Muscle of back (tissue), 3 donors: ENCODE measurements at regions not wholly inside any gene's neighbourhood (a gene's known extent, or its start where the extent isn't known, plus 50 kb on each side); places are given as distances from the start of the nearest gene placed in this dataset.
A peak's percentile ranks its signal among the peaks of the same experiment; 100 is the strongest.
"Not testable (repeated sequence)": the region's sequence is repeated elsewhere in the genome, so short reads cannot be mapped to it uniquely, and the experiment has no call there.

Source experiments
- DNase-seq, 3 donors: peaks; one replicate each; pipeline versions ENCODE4 v3.0.0 to v3.0.0-alpha.2; 2013

DNA sequence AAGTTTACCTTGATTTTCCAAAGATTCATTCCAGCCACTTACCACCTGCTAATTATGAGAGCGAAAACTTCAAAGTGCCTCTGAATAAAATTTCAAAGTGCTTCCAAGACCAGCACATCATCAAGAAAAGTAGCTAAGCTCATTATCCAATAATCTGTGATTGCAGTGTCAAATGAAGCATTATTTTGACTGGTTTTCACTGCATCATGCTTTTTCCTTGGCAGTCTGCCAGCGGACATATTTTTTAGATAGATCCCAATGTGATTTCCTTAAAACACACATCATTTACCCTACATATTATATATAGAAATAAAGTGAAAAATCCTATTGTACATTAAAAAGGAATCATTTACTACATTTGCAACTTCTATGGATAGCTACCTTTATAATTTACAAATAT, 508.6 kb upstream of the FAM174A start:
- peak in 2 of 3 donors; percentile 1 for DNase-seq

DNA sequence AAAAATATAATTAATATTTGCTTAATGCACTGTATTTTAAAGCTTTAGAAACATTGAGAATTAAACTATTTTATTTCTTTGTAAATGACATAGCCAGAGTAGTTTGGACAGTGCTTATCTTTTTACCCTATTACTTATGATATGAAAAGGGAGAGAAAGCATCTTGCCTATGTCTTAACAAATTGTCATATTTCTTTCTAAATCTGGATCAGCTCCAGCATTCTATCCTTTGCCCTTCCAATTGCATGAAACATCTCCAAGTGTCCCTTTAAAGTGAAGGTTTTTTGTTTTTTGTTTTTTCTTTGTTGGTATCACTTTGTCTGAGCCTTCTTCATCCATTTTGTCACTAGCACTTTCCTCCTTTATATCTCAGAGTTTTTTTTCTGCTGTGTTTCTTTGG, 511.6 kb upstream of the FAM174A start:
- no peak for DNase-seq

DNA sequence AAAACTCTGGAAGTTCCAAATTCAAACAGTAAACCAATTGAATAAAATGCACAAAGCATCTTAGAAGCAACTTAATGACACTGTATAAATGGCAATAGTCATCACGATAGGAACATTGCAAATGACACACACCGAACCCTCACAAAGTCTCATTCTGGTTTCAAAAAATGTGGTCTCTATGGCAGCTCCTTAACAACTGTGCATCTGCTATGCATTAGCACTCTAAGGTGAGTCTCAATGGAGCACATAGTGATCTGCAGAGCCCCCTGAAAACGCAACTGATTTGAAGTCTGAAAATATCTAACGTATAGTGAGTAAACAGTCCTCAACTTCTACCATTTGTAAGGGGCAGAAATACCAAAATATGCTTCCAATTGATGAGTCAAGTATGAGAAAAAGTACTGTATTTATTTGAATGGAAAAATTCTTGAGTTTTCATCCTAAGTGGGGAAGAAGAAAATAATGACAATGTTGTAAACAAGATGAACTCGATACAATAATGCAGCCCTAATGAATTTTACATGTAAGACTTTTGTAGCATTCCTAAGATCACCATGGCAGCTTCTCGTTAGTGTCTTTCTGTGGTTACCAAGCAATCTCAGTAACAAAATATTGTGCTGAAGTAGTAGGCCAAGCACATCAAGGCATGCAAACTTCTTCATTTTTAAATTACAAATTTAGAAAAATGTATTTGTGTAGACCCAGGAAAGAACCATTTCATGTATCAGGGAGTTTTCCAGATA, 517.5 kb upstream of the FAM174A start:
- no peak for DNase-seq

DNA sequence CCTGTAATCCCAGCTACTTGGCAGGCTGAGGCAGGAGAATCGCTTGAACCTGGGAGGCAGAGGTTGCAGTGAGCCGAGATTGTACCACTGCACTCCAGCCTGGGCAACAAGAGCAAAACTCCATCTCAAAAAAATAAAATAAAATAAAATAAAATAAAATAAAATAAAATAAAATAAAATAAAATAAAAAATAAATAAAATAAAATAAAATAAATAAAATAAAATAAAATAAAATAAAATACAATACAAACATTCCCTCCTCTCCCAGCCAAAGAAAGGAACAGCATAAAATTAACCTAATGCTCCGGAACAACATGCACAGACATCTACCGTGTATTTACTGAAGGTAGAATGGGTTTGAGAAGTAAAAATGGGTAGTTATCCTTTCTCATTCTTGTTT, 521.9 kb upstream of the FAM174A start:
- not testable (repeated sequence) for DNase-seq

DNA sequence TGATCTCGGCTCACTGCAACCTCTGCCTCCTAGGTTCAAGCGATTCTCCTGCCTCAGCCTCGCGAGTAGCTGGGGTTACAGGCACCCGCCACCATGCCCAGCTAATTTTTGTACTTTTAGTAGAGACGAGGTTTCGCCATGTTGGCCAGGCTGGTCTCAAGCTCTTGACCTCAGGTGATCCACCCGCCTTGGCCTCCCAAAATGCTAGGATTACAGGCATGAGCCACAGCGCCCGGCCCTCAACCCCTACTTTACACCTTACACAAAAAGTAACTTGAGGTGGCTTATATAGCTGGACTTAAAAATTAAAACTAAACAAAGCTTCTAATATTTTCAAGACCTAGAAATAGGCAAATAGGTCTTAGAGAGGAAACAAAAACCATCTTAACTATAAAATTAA, 524.0 kb upstream of the FAM174A start:
- not testable (repeated sequence) for DNase-seq

DNA sequence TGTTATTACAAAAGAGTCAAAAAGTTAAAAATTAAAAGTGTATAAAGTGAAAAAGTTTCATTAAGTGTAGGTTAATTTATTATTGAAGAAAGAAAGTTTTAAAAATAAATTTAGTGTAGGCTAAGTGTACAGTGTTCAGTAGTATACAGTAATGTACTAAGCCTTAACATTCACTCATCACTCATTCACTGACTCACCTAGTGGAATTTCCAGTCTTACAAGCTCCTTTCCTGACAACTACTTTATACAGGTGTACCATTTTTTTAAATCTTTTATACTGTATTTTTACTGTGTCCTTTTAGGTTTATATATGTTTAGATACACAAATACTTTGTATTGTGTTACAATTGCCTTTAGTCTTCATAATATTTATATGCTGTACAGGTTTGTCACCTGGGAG, 530.2 kb upstream of the FAM174A start:
- no peak for DNase-seq

DNA sequence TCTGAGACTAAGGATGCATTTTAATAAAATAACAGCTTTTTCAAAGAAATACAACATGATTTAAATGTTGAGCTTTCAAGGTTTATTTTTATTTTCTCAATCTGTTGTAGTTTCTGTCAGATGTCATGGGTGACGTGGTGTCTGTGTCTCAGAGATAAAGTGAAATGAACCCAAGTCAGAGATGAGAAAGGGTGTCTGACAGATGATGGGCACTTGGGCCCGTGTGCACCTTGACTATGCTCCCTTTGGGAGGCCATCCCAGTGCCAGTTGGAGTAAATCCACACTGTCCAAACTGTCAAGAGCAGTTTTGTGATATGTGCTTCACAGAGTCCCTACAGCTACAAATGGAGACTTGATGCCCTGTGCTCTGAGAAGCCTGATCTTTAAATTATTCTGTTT, 536.9 kb upstream of the FAM174A start:
- no peak for DNase-seq

DNA sequence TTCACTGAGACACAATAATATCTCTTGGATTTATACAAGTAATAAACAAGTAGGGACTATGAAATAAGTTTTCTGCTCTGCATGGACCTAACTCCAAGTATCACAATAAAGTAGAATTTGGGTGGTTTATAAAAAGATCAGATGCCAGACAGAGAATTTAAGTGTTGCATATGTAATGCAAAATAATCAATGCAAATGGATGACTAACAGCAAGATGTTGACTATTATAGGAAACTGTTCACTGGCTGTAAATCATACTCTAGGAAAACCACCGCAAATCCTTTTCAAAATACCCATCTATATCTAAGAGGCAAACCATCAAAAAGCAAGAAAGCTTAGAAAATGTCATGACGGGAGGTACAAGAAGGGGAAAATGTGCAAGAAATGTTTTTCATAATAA, 539.8 kb upstream of the FAM174A start:
- DNase-seq, result no peak

DNA sequence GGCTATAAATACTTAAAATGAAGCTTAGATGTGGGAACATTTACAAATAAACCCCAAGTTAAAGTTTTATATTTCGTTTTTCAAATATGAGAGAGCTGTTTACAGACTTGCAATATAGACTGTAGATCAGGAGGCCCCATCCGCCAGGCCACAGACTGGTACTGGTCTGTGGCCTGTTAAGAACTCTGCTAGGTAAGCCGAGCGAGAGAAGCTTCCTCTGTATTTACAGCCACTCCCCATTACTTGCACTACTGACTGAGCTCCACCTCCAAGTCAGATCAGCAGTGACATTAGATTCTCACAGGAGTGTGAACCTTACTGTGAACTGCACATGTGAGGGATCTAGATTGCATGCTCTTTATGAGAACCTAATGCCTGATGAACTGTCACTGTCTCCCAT, 561.4 kb upstream of the FAM174A start:
- no peak for DNase-seq

DNA sequence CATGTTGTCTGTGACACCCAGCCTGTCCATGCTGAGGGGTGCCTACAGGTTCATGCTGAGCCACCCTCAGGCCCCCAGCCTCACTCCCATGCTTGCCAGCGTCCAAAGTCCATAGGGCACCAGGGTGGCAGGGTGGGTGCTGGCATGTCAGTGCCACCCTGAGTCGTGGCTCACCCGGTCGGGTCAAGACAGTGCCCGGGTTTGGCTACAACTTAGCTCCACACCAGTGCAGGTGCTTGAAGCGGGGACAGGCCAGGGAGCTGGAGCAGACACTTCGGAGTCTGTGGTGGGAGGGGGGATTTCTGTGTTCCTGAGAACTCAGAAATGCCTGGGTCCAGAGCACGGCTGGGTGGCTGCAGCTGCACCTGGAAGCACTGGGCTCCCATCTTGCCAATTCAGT, 579.2 kb upstream of the FAM174A start:
- DNase-seq, result no peak

DNA sequence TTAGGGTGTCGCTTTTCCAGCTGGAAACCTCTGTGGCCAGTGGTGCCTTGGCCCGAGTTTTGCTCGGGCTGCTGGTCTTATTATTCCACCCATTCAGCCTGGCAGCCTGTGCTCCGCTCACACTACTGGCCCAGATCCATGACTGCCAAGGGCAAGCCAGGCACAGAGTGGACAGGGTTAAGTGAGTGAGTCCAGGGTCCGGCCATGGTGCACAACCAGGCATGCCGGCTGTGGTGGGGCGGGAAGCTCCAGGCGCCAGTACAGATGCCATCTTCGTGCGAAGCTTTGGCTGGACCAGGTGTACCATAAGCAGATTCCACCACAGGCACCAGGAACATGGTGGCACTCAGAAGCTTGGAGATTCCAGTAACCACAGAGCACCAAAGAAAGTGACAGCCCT, 580.2 kb upstream of the FAM174A start:
- DNase-seq, result no peak

DNA sequence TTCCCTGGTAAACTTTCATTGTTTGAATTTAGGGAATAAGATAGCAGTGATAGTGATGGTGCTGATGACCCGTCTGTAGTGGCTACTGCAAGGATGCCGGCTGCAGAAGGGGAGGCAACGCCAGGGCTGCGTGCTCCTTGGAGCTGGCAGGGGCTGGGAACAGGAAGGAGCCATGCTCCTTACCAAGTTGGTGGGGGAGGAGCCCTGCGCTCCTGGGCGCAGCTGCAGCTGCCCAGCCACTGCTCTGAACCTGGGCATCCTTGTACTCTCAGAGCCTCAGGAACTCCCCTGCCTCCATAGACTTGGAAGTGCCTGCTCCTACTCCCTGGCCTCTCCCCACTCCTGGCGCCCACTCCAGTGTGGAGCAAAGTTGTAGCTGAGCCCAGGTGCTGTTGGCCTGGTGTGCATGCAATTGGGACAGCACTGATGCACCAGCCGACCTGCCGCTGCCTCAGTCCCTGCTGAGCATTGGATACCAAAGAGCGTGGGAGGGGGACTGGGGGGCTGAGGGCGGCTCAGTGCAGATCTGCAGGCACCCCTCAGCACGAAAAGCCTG, 585.1 kb upstream of the FAM174A start:
- no peak for DNase-seq

DNA sequence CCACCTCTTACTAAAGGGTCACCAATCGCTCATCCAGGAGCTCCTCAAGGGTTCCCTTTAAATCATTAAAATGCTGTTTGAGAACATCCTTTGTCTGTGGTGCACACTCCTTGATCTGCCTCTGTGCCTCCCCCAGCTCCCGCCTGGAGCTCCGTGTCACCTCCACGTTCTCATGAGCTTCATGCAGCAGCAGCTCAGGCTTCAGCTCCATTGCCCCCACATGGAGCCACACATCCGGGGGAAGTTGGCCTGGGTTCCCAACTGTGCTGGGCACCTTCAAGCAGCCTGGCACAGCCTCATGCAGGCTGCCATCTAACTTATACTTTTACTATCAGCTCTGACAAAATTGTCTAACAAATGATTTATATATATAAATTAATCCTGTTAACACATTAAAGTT, 585.8 kb upstream of the FAM174A start:
- DNase-seq, result no peak

DNA sequence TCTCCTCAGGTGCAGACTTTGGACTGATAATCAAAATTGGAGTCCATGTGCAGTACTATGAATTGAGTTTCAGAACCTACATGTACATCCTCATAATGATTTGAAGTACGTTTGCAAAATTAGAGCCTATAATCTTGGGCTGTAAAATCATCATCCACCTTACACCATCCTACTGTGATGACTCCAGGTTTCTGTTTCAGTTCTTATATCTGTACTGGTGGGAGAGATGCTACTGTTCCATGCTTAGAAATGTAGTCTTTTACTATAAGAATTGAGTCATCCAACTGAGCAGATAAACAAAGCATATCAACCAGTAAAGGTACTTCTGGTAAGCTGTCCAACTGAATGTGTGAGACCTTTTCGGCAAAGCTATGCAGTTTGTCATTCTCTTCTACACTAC, 586.3 kb upstream of the FAM174A start:
- no peak for DNase-seq

DNA sequence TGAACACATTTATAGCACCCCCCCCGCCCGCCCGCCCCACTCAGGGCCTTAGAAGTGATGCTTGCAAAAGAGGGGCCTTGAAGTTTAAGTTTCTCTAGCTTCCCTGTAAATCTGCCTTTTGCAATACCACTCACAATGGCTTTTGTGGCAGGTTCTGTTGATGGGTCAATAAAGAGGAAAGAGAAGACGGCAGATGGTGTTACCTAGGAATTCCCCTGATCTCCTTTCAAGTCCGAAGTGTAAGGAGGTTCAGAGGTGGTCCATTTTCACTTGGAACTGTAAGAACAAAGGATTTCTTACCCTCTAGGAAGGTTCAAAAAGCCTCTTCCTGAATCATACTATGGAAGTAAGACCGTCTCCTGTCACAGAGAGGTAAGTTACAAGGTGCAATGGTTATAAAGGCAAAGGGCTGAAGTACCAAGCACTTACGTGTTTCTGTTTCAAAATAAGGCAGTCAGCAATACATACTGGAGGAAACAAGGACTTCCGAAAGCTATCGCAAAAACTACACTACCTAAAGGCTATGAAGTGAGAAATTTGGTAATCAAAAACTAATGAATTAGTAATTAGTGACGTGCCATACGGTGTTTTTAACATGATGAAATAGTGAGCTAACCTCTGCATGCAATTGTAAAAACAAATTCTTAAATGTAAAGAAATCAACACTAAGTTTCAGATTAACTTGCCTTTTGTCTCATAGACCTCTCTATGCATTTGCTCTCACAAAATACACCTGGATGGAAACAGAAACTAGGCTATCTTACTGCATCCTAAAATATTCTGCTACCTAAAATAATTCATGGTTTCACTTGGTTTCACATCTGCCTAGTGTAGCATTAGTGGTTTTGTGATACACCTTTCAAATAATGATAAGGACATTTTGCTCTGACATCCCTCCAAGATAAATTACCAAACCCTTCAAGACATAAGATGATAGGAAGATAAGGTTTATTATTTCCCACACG, 589.4 kb upstream of the FAM174A start:
- no peak for DNase-seq

DNA sequence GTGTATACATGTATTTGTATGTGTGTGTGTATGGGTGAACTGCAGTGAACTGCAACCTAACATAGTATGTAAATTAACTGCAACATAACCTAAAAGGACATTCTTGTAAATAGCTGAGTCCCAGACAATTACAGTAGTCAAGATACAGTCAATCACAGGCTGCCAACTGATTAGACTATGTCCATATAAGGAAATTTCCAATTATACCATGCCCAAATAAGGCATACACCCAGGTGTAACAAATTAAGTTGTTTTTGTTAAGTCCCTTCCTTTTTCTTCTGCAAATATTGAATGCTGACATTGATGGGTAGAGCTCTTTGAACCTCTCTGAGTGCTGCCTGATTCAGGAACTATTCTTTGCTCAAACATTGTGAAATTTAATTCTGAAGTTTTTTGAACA, 594.6 kb upstream of the FAM174A start:
- no peak for DNase-seq

DNA sequence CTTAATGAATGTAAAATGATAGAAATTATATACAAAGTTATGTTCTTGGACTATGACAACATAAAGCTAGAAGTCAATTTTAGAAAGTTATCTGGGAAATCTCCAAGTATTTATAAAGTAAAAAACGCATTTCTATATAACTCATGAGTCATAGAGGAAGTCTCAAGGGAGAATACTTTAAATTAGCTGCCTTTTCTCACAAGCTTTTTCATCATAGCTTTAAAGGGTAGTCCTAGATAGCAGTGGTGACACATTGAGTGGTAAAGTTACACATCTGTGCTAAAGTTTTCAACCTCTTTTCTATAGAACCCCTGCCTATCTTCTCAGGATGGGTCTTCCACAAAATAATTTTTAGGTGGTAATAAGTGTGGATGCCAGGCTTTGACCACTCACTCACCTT, 598.3 kb upstream of the FAM174A start:
- no peak for DNase-seq

DNA sequence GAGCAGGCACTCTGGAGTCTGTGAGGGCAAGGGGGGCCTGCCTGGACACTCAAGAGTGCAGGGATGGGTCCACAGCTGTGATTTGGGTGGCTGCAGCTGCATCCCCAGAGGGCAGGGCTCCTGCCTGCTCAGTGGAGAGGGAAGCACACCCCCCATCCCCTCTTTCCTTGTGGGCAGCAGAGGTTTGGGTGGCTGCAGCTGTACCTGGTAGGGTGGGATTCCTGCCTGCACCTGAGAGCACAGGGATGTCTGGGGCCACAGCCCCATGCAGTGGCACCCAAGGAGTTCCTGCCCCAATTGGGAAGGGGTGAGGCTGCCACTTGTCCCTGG, 605.4 kb upstream of the FAM174A start:
- no peak for DNase-seq

DNA sequence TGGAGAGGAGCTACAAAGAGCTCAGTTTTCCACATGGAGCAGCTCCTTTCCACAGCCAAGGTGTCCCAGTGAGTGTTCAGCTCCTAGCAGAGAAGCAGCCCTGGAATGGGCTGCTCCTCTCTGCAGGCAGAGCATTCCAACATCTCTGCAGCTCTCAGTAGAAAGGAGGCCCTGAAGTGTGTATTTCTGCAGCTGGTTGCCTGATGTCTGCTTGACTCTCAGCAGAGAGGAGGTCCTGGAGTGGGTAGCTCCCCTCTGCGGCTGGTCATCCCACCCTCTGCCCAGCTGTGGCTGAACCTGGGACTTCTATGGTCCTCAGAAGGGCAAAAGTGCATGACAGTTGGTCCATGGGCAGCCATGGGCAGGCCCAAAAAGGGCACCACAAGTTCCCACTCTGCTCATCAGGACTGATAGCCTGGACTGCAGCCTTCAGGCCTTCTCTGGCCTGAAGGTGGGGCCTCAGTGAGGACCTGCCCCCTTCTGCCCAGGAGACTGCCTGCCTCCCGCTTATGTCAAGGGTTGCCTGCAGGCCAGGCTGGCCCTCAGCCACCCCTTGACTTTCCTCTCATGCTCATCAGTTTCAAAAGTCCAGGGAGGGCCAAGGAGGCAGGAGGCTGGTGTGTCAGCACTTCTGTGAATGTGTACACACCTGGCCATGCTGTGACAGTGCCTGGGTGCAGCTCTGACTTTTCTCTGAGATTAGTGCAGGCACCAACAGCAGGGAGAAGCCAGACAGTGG, 605.9 kb upstream of the FAM174A start:
- DNase-seq, result no peak

DNA sequence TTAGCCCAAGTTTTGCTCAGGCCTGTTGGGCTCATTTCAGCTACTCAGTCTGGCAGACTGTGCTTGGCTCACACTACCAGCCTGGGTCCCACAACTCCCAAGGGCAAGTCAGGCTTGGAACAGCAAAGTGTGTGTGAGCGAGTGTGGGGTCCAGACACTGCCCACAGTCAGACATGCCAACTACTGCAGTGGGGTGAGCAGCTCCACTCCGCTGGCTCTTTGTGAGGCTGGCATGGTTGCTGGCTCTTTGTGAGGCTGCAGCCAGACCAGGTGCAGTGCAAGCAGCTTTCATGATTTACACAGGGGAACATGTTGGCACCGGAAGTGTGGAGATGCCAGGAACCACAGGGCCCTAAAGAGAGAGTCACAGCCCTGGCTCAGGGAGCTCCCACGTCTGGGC, 606.7 kb upstream of the FAM174A start:
- DNase-seq, result no peak

DNA sequence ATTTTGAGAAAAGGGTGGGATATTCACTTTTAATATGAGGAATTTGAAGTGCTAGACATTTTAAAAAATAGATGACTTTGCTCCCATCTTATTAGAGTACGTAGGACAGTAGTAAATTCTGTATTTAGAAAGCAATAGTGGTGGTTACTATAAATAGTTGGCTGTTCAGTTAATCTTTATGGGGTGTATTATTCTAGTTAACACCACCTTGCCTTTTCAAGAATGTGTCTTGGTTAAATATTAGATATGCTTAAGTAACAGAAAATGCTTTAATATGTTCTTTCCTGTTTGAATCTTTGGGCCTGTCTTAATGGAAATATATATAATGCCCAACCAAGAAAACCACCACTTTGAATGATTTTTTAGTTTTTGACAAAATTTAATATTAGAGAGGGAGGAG, 608.7 kb upstream of the FAM174A start:
- DNase-seq, result no peak

DNA sequence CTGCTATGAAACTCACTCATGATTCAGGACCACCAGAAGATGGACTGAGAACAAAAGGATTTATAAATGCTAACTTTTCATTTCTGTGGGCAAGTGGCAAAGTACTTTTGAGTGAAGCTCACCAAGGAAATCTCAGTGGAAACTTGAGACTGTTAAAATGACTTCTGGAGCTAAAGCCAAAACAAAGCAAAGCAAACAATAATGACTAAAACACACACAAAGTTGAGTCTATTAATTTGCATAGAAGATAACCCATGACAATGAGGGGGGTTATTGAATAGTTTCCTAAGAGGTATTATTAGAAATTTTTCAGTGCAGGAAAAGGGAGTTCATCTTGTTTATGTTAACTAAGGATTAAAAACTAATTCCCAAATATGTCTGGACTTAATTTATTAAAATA, 612.8 kb upstream of the FAM174A start:
- no peak for DNase-seq
